ENCODE measurements at regions not wholly inside any gene's neighbourhood (a gene's known extent, or its start where the extent isn't known, plus 50 kb on each side); places are given as distances from the start of the nearest gene placed in this dataset.

DNA sequence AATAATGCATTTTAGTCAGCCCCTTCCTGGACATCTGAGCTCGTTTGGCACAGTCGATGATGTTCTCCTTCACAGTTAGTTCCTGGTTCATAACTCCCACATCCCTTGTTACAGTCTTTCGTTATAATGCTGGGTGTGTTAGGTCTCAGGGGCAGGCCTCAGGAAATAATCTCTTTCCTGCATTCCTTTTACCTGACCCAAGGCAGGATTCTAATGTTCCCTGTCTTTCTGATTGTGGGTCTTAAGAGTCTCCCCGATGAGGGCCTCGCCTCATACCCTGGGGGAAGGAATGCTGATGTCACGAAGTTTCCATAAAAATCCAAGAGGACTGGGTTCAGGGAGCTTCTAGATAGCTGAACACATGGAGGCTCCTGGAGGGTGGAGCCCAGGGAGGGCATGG, 104.0 kb upstream of the CARMIL1 start:
- TF ChIP-seq, protein P1, sequence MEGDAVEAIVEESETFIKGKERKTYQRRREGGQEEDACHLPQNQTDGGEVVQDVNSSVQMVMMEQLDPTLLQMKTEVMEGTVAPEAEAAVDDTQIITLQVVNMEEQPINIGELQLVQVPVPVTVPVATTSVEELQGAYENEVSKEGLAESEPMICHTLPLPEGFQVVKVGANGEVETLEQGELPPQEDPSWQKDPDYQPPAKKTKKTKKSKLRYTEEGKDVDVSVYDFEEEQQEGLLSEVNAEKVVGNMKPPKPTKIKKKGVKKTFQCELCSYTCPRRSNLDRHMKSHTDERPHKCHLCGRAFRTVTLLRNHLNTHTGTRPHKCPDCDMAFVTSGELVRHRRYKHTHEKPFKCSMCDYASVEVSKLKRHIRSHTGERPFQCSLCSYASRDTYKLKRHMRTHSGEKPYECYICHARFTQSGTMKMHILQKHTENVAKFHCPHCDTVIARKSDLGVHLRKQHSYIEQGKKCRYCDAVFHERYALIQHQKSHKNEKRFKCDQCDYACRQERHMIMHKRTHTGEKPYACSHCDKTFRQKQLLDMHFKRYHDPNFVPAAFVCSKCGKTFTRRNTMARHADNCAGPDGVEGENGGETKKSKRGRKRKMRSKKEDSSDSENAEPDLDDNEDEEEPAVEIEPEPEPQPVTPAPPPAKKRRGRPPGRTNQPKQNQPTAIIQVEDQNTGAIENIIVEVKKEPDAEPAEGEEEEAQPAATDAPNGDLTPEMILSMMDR (conservative IDR thresholded peaks at IDR 0.05 in 1 of 2, IDR thresholded peaks at IDR 0.05 in 1 of 2; ENCODE audit: extremely low read depth in 1 of 2, insufficient read depth in 1 of 2, low read depth in 1 of 2, low read length in 2 of 2) = no peak
- TF ChIP-seq EZH2 (IDR thresholded peaks at IDR 0.05; ENCODE audit: borderline replicate concordance, low read length) = no peak
